Esophagus squamous epithelium (tissue), 4 donors: ENCODE measurements at regions not wholly inside any gene's neighbourhood (a gene's known extent, or its start where the extent isn't known, plus 50 kb on each side); places are given as distances from the start of the nearest gene placed in this dataset.

Experiments used
- CTCF ChIP-seq, 6 experiments: fragments of 450-650 bp in 4 of 6; fragments of 200-600 bp in 2 of 6; sonication (generic) in 2 of 6; IDR thresholded peaks; one replicate each; pipeline ENCODE4 v1.5.1; 2016 to 2019; ENCODE audit warnings: antibody characterized with exemption in 6 of 6, mild to moderate bottlenecking in 4 of 6, moderate library complexity in 4 of 6
- POLR2A ChIP-seq, 4 donors: fragments of 450-650 bp; IDR thresholded peaks; one replicate each; pipeline ENCODE4 v1.6.1; 2017; ENCODE audit warnings: antibody characterized with exemption in 4 of 4, mild to moderate bottlenecking in 4 of 4, moderate library complexity in 3 of 4

- TF ChIP-seq POLR2A (IDR thresholded peaks at IDR 0.05) (no peak), CTCF (IDR thresholded peaks at IDR 0.05) (no peak)
Measured at GRCh38 chr1:37277366-37277765, 197.0 kb upstream of the ZC3H12A start.
